Mononuclear cell (primary cell): ENCODE measurements at regions not wholly inside any gene's neighbourhood (a gene's known extent, or its start where the extent isn't known, plus 50 kb on each side); places are given as distances from the start of the nearest gene placed in this dataset.

Source experiments
- H3K27me3 ChIP-seq: 2 replicates; pipeline ENCODE4 v1.6.0; 2011; ENCODE audit warnings: low read length, control low read depth; ENCODE audit not compliant: insufficient read depth
- H3K4me1 ChIP-seq: 2 replicates; pipeline ENCODE4 v1.5.1; 2011; ENCODE audit warnings: mild to moderate bottlenecking, low read length, control low read depth; ENCODE audit not compliant: insufficient read depth
- H3K4me3 ChIP-seq: 2 replicates; pipeline ENCODE4 v1.5.1; 2011; ENCODE audit warnings: mild to moderate bottlenecking, low read length, moderate library complexity
- H3K9me3 ChIP-seq: 2 replicates; pipeline ENCODE4 v1.5.1; 2011; ENCODE audit warnings: low read depth, mild to moderate bottlenecking, control low read depth, low read length

DNA sequence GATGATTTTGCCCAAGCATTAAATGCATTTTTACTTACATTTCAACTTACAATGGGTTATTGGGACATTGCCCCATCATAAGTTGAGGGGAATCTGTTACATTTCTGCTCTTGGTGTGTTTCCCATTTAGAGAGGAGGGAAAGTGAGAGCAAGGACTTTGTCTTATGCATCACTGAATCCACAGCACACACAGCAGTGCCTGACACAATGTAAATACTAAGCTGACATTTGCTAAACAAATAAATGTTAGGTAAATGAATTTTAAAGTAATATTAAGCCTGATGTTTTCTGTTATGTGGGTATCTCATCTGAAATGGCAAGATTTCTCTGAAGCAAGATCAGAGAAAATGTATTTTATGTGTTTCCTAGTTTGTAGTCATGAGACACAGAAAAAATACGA is 143.6 kb upstream of the STXBP5 start:
- H3K27me3 ChIP-seq = no peaks in the 10 kb centered on the region
- H3K4me3 ChIP-seq = no peak overlapping the region
- H3K9me3 ChIP-seq = no peaks in the 10 kb centered on the region
- H3K4me1 ChIP-seq = no peaks in the 10 kb centered on the region

DNA sequence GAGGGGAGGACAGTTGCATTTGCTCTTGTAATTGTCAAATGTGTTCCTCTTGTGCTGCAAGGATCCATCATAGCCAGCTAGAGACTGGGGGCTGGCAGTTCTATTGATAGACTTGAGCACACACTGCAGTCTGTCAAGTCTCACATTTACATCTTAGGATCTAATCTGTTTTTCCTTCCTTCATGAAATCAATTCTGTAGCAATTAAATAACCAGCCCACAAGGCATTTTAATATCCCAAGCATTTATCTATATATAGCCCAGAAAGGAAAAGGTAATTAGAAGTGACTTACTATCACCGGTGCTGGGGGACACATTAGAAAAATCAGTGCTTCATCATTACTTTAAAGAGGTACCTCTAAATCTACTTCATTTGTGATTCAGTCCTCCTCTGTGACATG is 143.0 kb upstream of the STXBP5 start:
- Histone ChIP-seq H3K4me1 (no peaks in the 10 kb centered on the region), H3K27me3 (no peaks in the 10 kb centered on the region), H3K4me3 (no peak overlapping the region), H3K9me3 (no peaks in the 10 kb centered on the region)

DNA sequence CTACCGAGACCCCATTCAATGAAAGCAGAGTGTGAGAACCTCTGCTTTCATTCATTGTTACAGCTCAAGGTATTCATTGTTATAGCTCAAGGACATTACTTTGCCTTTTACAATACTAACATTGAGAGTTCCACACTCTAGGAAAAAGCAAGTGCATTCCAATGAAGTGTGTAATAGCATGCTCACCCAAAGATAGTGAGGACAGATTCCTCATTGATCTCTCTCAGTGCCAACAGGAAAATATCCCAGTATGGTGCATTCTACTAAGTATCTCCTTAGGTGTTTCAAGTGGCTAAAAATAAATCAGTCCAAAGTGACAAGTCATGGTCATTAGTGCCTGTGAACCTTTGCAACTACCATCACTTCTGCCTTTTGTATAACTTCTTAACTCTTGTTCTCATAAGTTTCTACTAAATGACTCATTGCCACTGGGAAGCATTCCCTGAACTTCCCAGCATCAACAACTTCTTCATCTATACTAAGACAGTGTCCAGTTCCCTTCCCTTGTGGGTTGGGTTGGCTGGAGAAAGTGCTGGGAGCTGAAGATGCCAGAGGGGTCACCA is 140.7 kb upstream of the STXBP5 start:
- Histone ChIP-seq H3K27me3 (no peaks in the 10 kb centered on the region), H3K4me3 (no peak overlapping the region), H3K9me3 (no peaks in the 10 kb centered on the region), H3K4me1 (no peaks in the 10 kb centered on the region)

DNA sequence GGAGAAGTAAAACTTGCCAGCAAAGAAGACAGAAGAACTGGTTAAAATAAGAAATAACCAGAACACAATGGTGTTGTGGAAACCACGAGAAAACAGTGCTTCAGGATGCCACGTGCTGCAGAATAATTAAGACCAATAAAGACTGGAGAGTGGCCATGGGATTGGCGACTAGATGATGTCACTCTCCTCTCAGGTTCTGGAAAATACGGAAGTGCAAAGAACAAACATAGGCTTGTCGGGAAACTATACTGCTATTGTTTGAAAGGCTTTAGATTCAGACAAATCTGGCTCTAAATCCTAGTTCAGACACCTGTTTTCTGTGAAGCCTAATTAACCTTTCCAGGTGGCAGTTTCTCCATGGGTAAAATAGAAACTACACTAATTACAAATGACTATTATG is 138.4 kb upstream of the STXBP5 start:
- no peaks in the 10 kb centered on the region for H3K9me3 ChIP-seq
- H3K27me3 ChIP-seq = no peaks in the 10 kb centered on the region
- no peak overlapping the region for H3K4me3 ChIP-seq
- no peaks in the 10 kb centered on the region for H3K4me1 ChIP-seq

DNA sequence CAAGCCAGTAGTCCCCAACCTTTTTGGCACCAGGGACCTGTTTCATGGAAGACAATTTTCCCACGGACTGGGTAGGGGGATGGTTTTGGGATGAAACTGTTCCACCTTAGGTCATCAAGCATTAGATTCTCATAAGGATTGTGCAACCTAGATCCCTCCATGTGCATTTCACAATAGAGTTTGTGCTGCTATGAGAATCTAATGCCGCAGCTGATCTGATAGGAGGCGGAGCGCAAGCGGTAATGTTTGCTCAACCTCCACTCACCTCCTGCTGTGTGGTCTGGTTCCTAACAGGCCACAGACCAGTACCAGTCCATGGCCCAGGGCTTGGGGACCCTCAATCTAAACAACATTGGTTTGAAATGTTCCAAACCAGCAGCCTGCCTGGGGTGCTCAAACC is 137.0 kb upstream of the STXBP5 start:
- no peaks in the 10 kb centered on the region for H3K4me1 ChIP-seq
- H3K27me3 ChIP-seq = no peaks in the 10 kb centered on the region
- no peak overlapping the region for H3K4me3 ChIP-seq
- H3K9me3 ChIP-seq = no peaks in the 10 kb centered on the region

DNA sequence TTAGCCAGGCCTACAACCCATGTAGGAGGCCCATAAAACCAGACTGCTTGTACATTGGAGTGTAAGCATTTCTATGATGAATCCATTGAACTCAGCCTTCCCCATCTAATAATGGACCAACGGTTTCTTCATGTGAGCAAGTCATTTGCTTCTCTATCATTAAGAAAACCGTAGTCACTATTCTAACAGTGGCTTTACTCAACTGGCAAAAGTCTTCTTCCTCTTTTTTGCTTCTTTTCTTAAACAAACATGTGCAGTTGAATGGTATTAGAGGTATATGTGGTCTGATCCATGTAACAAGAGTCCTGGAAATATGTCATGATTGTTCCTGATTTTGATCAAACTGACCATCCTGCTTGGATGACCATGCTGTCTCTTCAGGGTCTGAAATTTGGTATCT is 132.4 kb upstream of the STXBP5 start:
- H3K9me3 ChIP-seq = no peaks in the 10 kb centered on the region
- H3K4me3 ChIP-seq = no peak overlapping the region
- no peaks in the 10 kb centered on the region for H3K4me1 ChIP-seq
- H3K27me3 ChIP-seq = no peaks in the 10 kb centered on the region

DNA sequence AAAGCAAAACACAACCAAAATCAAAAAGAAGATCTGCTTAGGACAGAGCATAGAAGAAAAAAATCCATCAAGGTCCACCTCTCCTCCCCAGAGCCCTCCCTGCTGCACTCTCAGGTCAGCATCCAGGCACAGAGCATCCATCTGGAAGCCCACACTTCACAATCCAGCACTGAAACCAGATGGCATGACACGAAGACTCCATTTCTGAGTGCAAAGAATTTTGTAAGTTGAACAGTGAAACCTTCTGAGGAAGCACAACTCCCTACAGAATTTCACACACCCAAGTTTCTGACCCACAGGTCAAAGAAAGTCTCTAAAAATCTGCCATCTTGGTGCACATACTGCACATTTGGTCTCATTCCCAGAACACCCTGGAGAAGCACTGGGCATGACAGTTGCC is 128.8 kb upstream of the STXBP5 start:
- H3K4me1 ChIP-seq = no peaks in the 10 kb centered on the region
- no peaks in the 10 kb centered on the region for H3K27me3 ChIP-seq
- no peak overlapping the region for H3K4me3 ChIP-seq
- H3K9me3 ChIP-seq = no peaks in the 10 kb centered on the region

DNA sequence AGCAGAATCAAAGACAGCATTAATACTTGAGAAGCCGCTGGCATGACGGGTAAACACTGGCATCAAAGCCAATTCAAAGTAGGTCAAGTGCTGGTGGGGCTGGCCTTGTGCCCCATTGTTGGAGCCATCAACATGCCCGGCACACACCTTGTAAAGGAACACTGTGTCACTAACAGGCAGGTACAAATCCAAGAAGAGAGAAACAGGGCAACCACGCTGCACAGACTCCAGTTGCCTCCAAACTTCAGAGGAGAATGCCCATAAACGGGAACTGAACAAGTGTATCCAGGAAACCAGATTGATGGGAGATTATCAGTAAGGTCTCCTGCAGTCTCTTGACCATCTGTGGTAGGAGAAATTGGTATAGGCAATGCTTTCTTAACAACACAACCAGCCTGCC is 127.0 kb upstream of the STXBP5 start:
- H3K9me3 ChIP-seq = no peaks in the 10 kb centered on the region
- H3K4me1 ChIP-seq = no peaks in the 10 kb centered on the region
- H3K4me3 ChIP-seq = no peak overlapping the region
- H3K27me3 ChIP-seq = no peaks in the 10 kb centered on the region

DNA sequence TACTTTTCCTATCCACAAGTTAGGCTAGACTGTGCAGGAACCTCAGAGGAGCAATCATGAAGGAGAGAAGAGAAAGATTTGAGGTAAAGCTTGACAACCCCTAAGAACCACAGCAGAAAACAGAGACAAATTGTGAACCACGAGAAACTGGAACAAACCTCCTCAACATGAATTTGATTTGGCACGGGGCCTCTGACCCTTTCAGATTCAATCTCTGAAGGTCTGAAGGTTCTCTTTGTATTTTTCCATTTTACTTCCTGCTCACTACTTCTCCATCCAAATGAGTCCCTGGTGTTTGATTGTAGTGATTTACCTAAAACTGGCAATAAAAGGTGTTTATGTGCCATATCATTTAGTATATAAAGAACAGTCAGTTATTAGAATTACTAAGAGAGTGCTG is 126.1 kb upstream of the STXBP5 start:
- H3K27me3 ChIP-seq = no peaks in the 10 kb centered on the region
- no peaks in the 10 kb centered on the region for H3K4me1 ChIP-seq
- no peak overlapping the region for H3K4me3 ChIP-seq
- no peaks in the 10 kb centered on the region for H3K9me3 ChIP-seq

DNA sequence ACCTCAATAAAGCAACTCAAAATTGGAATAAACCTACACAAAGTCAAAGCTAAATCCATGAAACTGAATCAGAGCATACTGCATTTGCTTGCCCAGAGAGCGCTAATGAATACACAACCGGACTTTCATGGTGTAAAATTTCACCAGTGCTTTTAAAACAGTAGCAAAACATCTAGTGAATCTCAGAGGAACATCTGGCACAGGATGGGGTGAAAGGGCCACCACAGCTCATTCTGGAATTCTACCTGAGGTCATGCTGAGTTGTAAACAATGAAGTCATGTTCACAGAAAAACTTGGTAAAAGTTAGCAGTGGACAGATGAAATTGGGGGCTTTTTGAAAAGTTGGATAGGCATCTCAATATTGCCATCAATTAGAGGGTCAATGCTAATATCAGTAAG is 125.6 kb upstream of the STXBP5 start:
- H3K9me3 ChIP-seq = no peaks in the 10 kb centered on the region
- no peak overlapping the region for H3K4me3 ChIP-seq
- H3K4me1 ChIP-seq = no peaks in the 10 kb centered on the region
- H3K27me3 ChIP-seq = no peaks in the 10 kb centered on the region

DNA sequence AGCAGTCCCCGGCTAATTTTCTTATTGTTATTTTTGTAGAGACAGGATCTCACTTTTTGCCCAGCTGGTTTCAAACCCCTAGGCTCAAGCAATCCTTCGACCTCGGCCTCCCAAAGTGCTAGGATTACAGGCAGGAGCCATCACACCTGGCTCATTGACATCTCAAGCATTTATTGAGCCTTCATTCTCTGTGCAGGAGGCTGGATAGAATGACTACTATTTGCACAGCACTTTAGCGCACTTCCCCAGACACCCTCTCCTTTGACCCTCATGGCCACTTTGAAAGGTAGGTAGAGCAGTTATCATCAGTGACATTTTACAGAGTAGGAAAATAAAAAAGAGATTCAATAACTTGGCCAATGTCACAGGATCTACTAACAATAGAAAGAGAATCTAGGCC is 124.0 kb upstream of the STXBP5 start:
- H3K9me3 ChIP-seq = no peaks in the 10 kb centered on the region
- no peaks in the 10 kb centered on the region for H3K27me3 ChIP-seq
- no peak overlapping the region for H3K4me3 ChIP-seq
- H3K4me1 ChIP-seq = no peaks in the 10 kb centered on the region

DNA sequence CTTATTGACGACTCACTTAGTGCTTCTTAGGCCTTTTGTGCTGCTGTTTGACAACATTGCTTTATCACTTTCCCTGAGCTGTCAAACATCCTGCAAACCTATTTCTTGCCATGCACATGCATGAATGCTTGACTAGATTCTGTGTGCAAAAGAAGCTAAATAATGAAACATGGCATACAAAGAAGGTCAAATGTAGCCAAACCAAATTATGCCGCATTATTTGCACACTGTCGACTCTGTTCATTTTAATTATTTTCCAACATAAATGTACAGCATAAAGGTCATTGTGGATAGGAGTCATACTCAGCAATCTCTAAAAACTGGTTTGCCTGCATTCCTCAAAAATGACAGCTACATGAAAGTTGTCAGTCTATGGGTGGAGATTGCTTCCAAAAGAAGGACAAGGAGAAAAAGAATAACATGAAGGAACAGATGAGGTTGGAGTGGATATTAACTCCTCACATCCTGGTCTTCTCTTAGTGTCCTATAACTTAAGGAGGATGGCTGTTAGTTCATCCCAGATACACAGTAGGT is 123.1 kb upstream of the STXBP5 start:
- H3K4me1 ChIP-seq = no peaks in the 10 kb centered on the region
- H3K4me3 ChIP-seq = no peak overlapping the region
- H3K27me3 ChIP-seq = no peaks in the 10 kb centered on the region
- no peaks in the 10 kb centered on the region for H3K9me3 ChIP-seq

DNA sequence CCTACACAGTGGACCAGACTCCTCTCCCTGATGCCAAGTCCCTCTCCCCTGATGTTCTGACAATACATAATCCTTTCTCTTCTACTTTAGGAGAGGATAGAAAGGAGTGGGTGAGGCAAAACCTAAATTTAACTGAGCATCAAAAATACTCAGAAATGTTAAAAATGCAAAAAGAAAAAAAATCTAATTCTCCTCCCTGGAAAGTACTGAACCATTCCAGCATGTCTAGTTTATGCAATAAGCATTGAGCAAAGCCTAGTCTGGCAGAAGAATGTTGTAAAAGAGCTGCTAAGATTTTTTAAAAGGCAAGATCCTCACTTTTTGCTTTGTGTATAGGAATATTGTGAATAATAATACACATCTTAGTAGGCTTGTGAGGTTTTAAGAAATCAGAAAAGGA is 116.6 kb upstream of the STXBP5 start:
- H3K4me3 ChIP-seq = no peak overlapping the region
- H3K9me3 ChIP-seq = no peaks in the 10 kb centered on the region
- H3K4me1 ChIP-seq = no peaks in the 10 kb centered on the region
- H3K27me3 ChIP-seq = no peaks in the 10 kb centered on the region

DNA sequence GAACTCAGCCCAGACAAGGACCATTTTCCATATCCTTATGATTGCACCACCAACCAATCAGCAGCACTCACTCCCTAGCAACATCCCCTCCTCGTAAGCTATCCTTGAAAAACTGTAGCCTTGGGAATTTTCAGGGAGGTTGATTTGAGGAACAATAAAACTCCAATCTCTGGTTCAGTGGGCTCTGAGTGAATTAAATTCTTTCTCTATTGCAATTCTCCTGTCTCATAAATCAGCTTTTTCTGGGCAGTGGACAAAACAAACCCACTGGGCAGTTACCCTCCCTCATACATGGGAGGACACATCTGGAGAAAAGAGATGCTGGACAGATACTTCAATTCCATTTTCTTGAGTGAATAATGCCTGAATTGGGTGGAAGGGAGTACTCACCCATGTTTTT is 115.4 kb upstream of the STXBP5 start:
- Histone ChIP-seq H3K9me3 (no peaks in the 10 kb centered on the region), H3K4me3 (no peak overlapping the region), H3K27me3 (no peaks in the 10 kb centered on the region), H3K4me1 (no peaks in the 10 kb centered on the region)

DNA sequence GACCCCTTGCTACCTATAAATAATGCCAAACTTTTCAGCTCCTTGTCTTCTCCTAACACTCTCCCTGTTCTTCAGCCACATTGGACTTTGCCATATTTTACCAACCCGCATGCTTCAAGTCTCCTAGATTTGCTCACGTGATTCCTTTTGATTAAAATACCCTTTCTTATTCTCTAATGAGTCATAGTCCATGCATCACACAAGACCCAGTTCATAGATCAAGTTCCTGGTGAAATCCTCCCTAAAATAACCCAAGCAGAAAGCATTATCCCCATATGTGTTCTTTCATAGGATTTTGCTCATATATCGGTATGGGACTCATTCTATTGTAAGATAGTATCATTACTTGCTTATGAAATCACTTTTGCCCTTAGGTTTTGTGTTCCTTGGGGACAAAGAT is 108.9 kb upstream of the STXBP5 start:
- H3K9me3 ChIP-seq = no peaks in the 10 kb centered on the region
- H3K4me3 ChIP-seq = no peak overlapping the region
- no peaks in the 10 kb centered on the region for H3K27me3 ChIP-seq
- no peaks in the 10 kb centered on the region for H3K4me1 ChIP-seq

DNA sequence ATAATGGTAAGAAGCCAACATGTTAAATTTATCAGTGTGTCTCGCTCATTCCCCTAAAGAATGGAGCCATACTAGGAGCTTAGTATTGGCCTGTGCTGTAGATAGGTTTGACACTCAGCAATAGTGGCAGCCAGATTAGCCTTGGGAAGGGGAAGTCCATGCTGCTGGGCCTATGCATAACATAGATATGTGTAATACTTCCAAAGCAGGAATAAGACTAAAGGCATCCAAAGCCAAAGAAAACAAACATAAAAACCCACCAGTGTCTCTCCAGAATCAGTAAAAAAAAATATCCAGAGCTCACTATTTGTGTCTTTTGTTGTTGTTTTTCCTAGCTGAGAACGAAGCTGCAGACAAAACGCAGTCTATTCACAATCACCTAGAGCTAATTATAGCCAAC is 104.2 kb upstream of the STXBP5 start:
- peaks cover 12% of the 10 kb centered on the region for H3K4me1 ChIP-seq
- no peaks in the 10 kb centered on the region for H3K9me3 ChIP-seq
- no peaks in the 10 kb centered on the region for H3K27me3 ChIP-seq
- H3K4me3 ChIP-seq = no peak overlapping the region
